HAP-1 (cell line): ENCODE measurements at regions not wholly inside any gene's neighbourhood (a gene's known extent, or its start where the extent isn't known, plus 50 kb on each side); places are given as distances from the start of the nearest gene placed in this dataset.

Experiments
- DNase-seq, 2 experiments: peaks; one replicate each; pipeline ENCODE4 v3.0.0-alpha.2; 2016 to 2020; ENCODE audit warnings: low spot score in 2 of 2
- H3K27me3 ChIP-seq: fragments of 250-450 bp; sonication (Bioruptor Pico); 2 replicates; pipeline ENCODE4 v1.5.1; 2020; ENCODE audit warnings: low read depth, mild to moderate bottlenecking, moderate library complexity
- H3K36me3 ChIP-seq: fragments of 250-450 bp; sonication (Bioruptor Pico); replicated peaks from 2 replicates; pipeline ENCODE4 v1.5.1; 2020; ENCODE audit warnings: mild to moderate bottlenecking
- H3K4me1 ChIP-seq: fragments of 250-450 bp; sonication (Bioruptor Pico); 2 replicates; pipeline ENCODE4 v1.5.1; 2020; ENCODE audit warnings: mild to moderate bottlenecking
- H3K4me3 ChIP-seq: fragments of 250-450 bp; sonication (Bioruptor Pico); 2 replicates; pipeline ENCODE4 v1.5.1; 2020; ENCODE audit warnings: mild to moderate bottlenecking, moderate library complexity
- H3K9me3 ChIP-seq: fragments of 250-450 bp; sonication (Bioruptor Pico); 2 replicates; pipeline ENCODE4 v1.5.1; 2020; ENCODE audit warnings: mild to moderate bottlenecking, moderate library complexity
- in situ Hi-C: fragments of 300-500 bp; cut with MboI; formaldehyde crosslinking; loops from 3 replicates; pipeline ENCODE4 v1.14.3; 2020; ENCODE audit warnings: low sequenced_read_pairs, inconsistent platforms, mixed read lengths

GRCh38 chr3:76487446-76487845 is 552.5 kb upstream of the ROBO2 start:
- in situ Hi-C loops = no loop called here
- no peaks in the 10 kb centered on the region for H3K9me3 ChIP-seq
- no peak for DNase-seq

GRCh38 chr3:76490064-76490463 is 549.8 kb upstream of the ROBO2 start:
- H3K9me3 ChIP-seq = no peaks in the 10 kb centered on the region
- H3K4me3 ChIP-seq = no peak overlapping the region
- no peaks in the 10 kb centered on the region for H3K27me3 ChIP-seq
- no peak for DNase-seq
- no peaks in the 10 kb centered on the region for H3K4me1 ChIP-seq
- H3K36me3 ChIP-seq = no peaks in the 10 kb centered on the region
- in situ Hi-C loops = no loop called here

More at GRCh38 chr3:76487446-76487845, 552.5 kb upstream of the ROBO2 start:
- no peak overlapping the region for H3K4me3 ChIP-seq
- no peaks in the 10 kb centered on the region for H3K4me1 ChIP-seq
- H3K27me3 ChIP-seq = no peaks in the 10 kb centered on the region
- no peaks in the 10 kb centered on the region for H3K36me3 ChIP-seq

- DNase-seq = no peak
- H3K36me3 ChIP-seq = no peaks in the 10 kb centered on the region
- H3K4me1 ChIP-seq = 0 out of 2 replicates have a peak, but pooled peaks cover 4% of the 10 kb centered on the region
- in situ Hi-C loops = no loop called here
- H3K4me3 ChIP-seq = no peak overlapping the region
- H3K27me3 ChIP-seq = no peaks in the 10 kb centered on the region
- no peaks in the 10 kb centered on the region for H3K9me3 ChIP-seq
Measured at GRCh38 chr3:76495216-76495615, 544.7 kb upstream of the ROBO2 start.

GRCh38 chr3:76497636-76498035 is 542.3 kb upstream of the ROBO2 start:
- Histone ChIP-seq H3K27me3 (no peaks in the 10 kb centered on the region), H3K36me3 (no peaks in the 10 kb centered on the region), H3K4me1 (0 out of 2 replicates have a peak, but pooled peaks cover 4% of the 10 kb centered on the region), H3K4me3 (no peak overlapping the region), H3K9me3 (no peaks in the 10 kb centered on the region)
- DNase-seq = peak; percentile 14 to 18
- in situ Hi-C loops = no loop called here

- Histone ChIP-seq H3K4me1 (0 out of 2 replicates have a peak, but pooled peaks cover 4% of the 10 kb centered on the region), H3K36me3 (no peaks in the 10 kb centered on the region), H3K9me3 (no peaks in the 10 kb centered on the region), H3K4me3 (no peak overlapping the region), H3K27me3 (no peaks in the 10 kb centered on the region)
- DNase-seq = no peak
- in situ Hi-C loops = no loop called here
Measured at GRCh38 chr3:76500746-76501275, 539.1 kb upstream of the ROBO2 start.

- in situ Hi-C loops = no loop called here
- H3K36me3 ChIP-seq = no peaks in the 10 kb centered on the region
- no peak overlapping the region for H3K4me3 ChIP-seq
- H3K4me1 ChIP-seq = 0 out of 2 replicates have a peak, but pooled peaks cover 1% of the 10 kb centered on the region
- H3K9me3 ChIP-seq = no peaks in the 10 kb centered on the region
- no peaks in the 10 kb centered on the region for H3K27me3 ChIP-seq
- no peak for DNase-seq
Measured at GRCh38 chr3:76501315-76501714, 538.6 kb upstream of the ROBO2 start.

GRCh38 chr3:76502076-76502475 is 537.8 kb upstream of the ROBO2 start:
- H3K36me3 ChIP-seq = no peaks in the 10 kb centered on the region
- no peaks in the 10 kb centered on the region for H3K9me3 ChIP-seq
- no peaks in the 10 kb centered on the region for H3K27me3 ChIP-seq
- no peaks in the 10 kb centered on the region for H3K4me1 ChIP-seq
- H3K4me3 ChIP-seq = no peak overlapping the region
- no peak for DNase-seq
- in situ Hi-C loops = no loop called here

- H3K4me1 ChIP-seq = peaks cover 2% of the 10 kb centered on the region; the same call in 1 of the 2 replicates
- H3K9me3 ChIP-seq = no peaks in the 10 kb centered on the region
- no peaks in the 10 kb centered on the region for H3K36me3 ChIP-seq
- DNase-seq = no peak
- no peak overlapping the region for H3K4me3 ChIP-seq
- H3K27me3 ChIP-seq = no peaks in the 10 kb centered on the region
- in situ Hi-C loops = no loop called here
Measured at GRCh38 chr3:76505202-76505845, 534.6 kb upstream of the ROBO2 start.

GRCh38 chr3:76509179-76509830 is 530.6 kb upstream of the ROBO2 start:
- Histone ChIP-seq H3K4me3 (no peak overlapping the region), H3K36me3 (no peaks in the 10 kb centered on the region), H3K27me3 (no peaks in the 10 kb centered on the region), H3K4me1 (peaks cover 2% of the 10 kb centered on the region; the same call in 1 of the 2 replicates), H3K9me3 (no peaks in the 10 kb centered on the region)
- in situ Hi-C loops = no loop called here
- DNase-seq = no peak

GRCh38 chr3:76514836-76515235 is 525.1 kb upstream of the ROBO2 start:
- no peak for DNase-seq
- Histone ChIP-seq H3K4me1 (no peaks in the 10 kb centered on the region), H3K27me3 (no peaks in the 10 kb centered on the region), H3K4me3 (no peak overlapping the region), H3K9me3 (no peaks in the 10 kb centered on the region), H3K36me3 (no peaks in the 10 kb centered on the region)
- in situ Hi-C loops = no loop called here

GRCh38 chr3:76523337-76523736 is 516.6 kb upstream of the ROBO2 start:
- Histone ChIP-seq H3K27me3 (no peaks in the 10 kb centered on the region), H3K36me3 (no peaks in the 10 kb centered on the region), H3K9me3 (no peaks in the 10 kb centered on the region), H3K4me3 (no peak overlapping the region), H3K4me1 (no peaks in the 10 kb centered on the region)
- no peak for DNase-seq
- in situ Hi-C loops = no loop called here

- no peak for DNase-seq
- Histone ChIP-seq H3K27me3 (no peaks in the 10 kb centered on the region), H3K9me3 (no peaks in the 10 kb centered on the region), H3K4me1 (no peaks in the 10 kb centered on the region), H3K4me3 (no peak overlapping the region), H3K36me3 (no peaks in the 10 kb centered on the region)
- in situ Hi-C loops = no loop called here
Measured at GRCh38 chr3:76525726-76526125, 514.2 kb upstream of the ROBO2 start.

GRCh38 chr3:76527773-76528172 is 512.1 kb upstream of the ROBO2 start:
- Histone ChIP-seq H3K27me3 (no peaks in the 10 kb centered on the region), H3K36me3 (no peaks in the 10 kb centered on the region), H3K4me3 (no peak overlapping the region), H3K9me3 (no peaks in the 10 kb centered on the region), H3K4me1 (no peaks in the 10 kb centered on the region)
- in situ Hi-C loops = no loop called here
- DNase-seq = no peak

GRCh38 chr3:76532158-76532822 is 507.6 kb upstream of the ROBO2 start:
- H3K36me3 ChIP-seq = no peaks in the 10 kb centered on the region
- no peak for DNase-seq
- no peaks in the 10 kb centered on the region for H3K4me1 ChIP-seq
- H3K27me3 ChIP-seq = no peaks in the 10 kb centered on the region
- H3K4me3 ChIP-seq = no peak overlapping the region
- in situ Hi-C loops = no loop called here
- no peaks in the 10 kb centered on the region for H3K9me3 ChIP-seq
